ACC112 (cell line): ENCODE measurements at regions not wholly inside any gene's neighbourhood (a gene's known extent, or its start where the extent isn't known, plus 50 kb on each side); places are given as distances from the start of the nearest gene placed in this dataset.

Experiments used
- H2AFZ ChIP-seq: fragments of 200-600 bp; sonication (generic); one replicate; pipeline ENCODE4 v1.6.0; 2017; ENCODE audit warnings: antibody characterized with exemption, low read length; ENCODE audit not compliant: unreplicated experiment
- H3K27ac ChIP-seq: fragments of 200-600 bp; sonication (generic); 2 replicates; pipeline ENCODE4 v1.5.1; 2014; ENCODE audit warnings: low read depth, mild to moderate bottlenecking, antibody characterized with exemption, low read length, moderate library complexity
- H3K27me3 ChIP-seq: fragments of 200-600 bp; sonication (generic); 2 replicates; pipeline ENCODE4 v1.6.1; 2014; ENCODE audit warnings: mild to moderate bottlenecking, antibody characterized with exemption, low read length, moderate library complexity, mixed read lengths; ENCODE audit not compliant: insufficient read depth
- H3K36me3 ChIP-seq: fragments of 200-600 bp; sonication (generic); 2 replicates; pipeline ENCODE4 v1.6.1; 2016; ENCODE audit warnings: mild to moderate bottlenecking, antibody characterized with exemption, low read length, moderate library complexity, mixed read lengths; ENCODE audit not compliant: insufficient read depth
- H3K4me1 ChIP-seq: fragments of 200-600 bp; sonication (generic); one replicate; pipeline ENCODE4 v1.6.1; 2016; ENCODE audit warnings: low read length, mixed read lengths; ENCODE audit not compliant: insufficient read depth, unreplicated experiment, control insufficient read depth
- H3K4me3 ChIP-seq: fragments of 200-600 bp; sonication (generic); 2 replicates; pipeline ENCODE4 v1.5.1; 2014; ENCODE audit warnings: mild to moderate bottlenecking, low read depth, low read length
- H3K79me2 ChIP-seq: fragments of 200-600 bp; sonication (generic); one replicate; pipeline ENCODE4 v1.6.0; 2016; ENCODE audit warnings: low read length; ENCODE audit not compliant: control insufficient read depth, unreplicated experiment, insufficient read depth

GRCh38 chr15:46222826-46223225, 588.0 kb downstream of the SQOR start:
- no peaks in the 10 kb centered on the region for H3K4me1 ChIP-seq
- H3K79me2 ChIP-seq, result no peaks in the 10 kb centered on the region
- no peaks in the 10 kb centered on the region for H3K36me3 ChIP-seq
- H2AFZ ChIP-seq, result no peak overlapping the region
- no peaks in the 10 kb centered on the region for H3K27me3 ChIP-seq
- no peak overlapping the region for H3K27ac ChIP-seq
- no peak overlapping the region for H3K4me3 ChIP-seq

- Histone ChIP-seq H2AFZ (no peak overlapping the region), H3K27me3 (no peaks in the 10 kb centered on the region), H3K4me3 (no peak overlapping the region), H3K4me1 (no peaks in the 10 kb centered on the region), H3K36me3 (no peaks in the 10 kb centered on the region), H3K79me2 (no peaks in the 10 kb centered on the region), H3K27ac (no peak overlapping the region)
Observed at GRCh38 chr15:46229263-46229662, 594.4 kb downstream of the SQOR start.

GRCh38 chr15:46231786-46232185, 597.0 kb downstream of the SQOR start:
- Histone ChIP-seq H3K4me1 (no peaks in the 10 kb centered on the region), H3K27me3 (no peaks in the 10 kb centered on the region)

GRCh38 chr15:46232471-46232870, 597.6 kb downstream of the SQOR start:
- Histone ChIP-seq H3K4me1 (no peaks in the 10 kb centered on the region), H3K36me3 (no peaks in the 10 kb centered on the region), H3K4me3 (no peak overlapping the region), H2AFZ (no peak overlapping the region), H3K27ac (no peak overlapping the region), H3K79me2 (no peaks in the 10 kb centered on the region), H3K27me3 (no peaks in the 10 kb centered on the region)

More at GRCh38 chr15:46231786-46232185, 597.0 kb downstream of the SQOR start:
- Histone ChIP-seq H3K27ac (no peak overlapping the region), H3K36me3 (no peaks in the 10 kb centered on the region), H3K79me2 (no peaks in the 10 kb centered on the region), H2AFZ (no peak overlapping the region), H3K4me3 (no peak overlapping the region)

GRCh38 chr15:46242935-46243334, 608.1 kb downstream of the SQOR start:
- H3K79me2 ChIP-seq, result no peaks in the 10 kb centered on the region
- no peaks in the 10 kb centered on the region for H3K36me3 ChIP-seq
- H3K27ac ChIP-seq, result no peak overlapping the region
- no peak overlapping the region for H3K4me3 ChIP-seq
- H2AFZ ChIP-seq, result no peak overlapping the region
- no peaks in the 10 kb centered on the region for H3K27me3 ChIP-seq
- no peaks in the 10 kb centered on the region for H3K4me1 ChIP-seq

GRCh38 chr15:46251903-46252302, 617.1 kb downstream of the SQOR start:
- H3K4me1 ChIP-seq, result no peaks in the 10 kb centered on the region
- no peaks in the 10 kb centered on the region for H3K27me3 ChIP-seq
- H3K27ac ChIP-seq, result no peak overlapping the region
- no peaks in the 10 kb centered on the region for H3K79me2 ChIP-seq
- no peak overlapping the region for H3K4me3 ChIP-seq
- H3K36me3 ChIP-seq, result no peaks in the 10 kb centered on the region
- no peak overlapping the region for H2AFZ ChIP-seq

- Histone ChIP-seq H3K4me1 (no peaks in the 10 kb centered on the region), H3K79me2 (no peaks in the 10 kb centered on the region), H3K27me3 (no peaks in the 10 kb centered on the region)
Observed at GRCh38 chr15:46258056-46258455, 623.2 kb downstream of the SQOR start.

GRCh38 chr15:46260937-46261336, 626.1 kb downstream of the SQOR start:
- H3K27me3 ChIP-seq, result no peaks in the 10 kb centered on the region
- H3K4me1 ChIP-seq, result no peaks in the 10 kb centered on the region
- H3K79me2 ChIP-seq, result no peaks in the 10 kb centered on the region
- no peak overlapping the region for H2AFZ ChIP-seq
- H3K27ac ChIP-seq, result no peak overlapping the region
- no peaks in the 10 kb centered on the region for H3K36me3 ChIP-seq
- H3K4me3 ChIP-seq, result no peak overlapping the region

More at GRCh38 chr15:46258056-46258455, 623.2 kb downstream of the SQOR start:
- Histone ChIP-seq H3K4me3 (no peak overlapping the region), H3K27ac (no peak overlapping the region), H3K36me3 (no peaks in the 10 kb centered on the region), H2AFZ (no peak overlapping the region)

- no peaks in the 10 kb centered on the region for H3K79me2 ChIP-seq
- H3K36me3 ChIP-seq, result no peaks in the 10 kb centered on the region
- no peak overlapping the region for H3K27ac ChIP-seq
- no peak overlapping the region for H3K4me3 ChIP-seq
- H3K4me1 ChIP-seq, result no peaks in the 10 kb centered on the region
- H3K27me3 ChIP-seq, result no peaks in the 10 kb centered on the region
- no peak overlapping the region for H2AFZ ChIP-seq
Observed at GRCh38 chr15:46265664-46266347, 631.0 kb downstream of the SQOR start.

GRCh38 chr15:46266661-46267060, 631.8 kb downstream of the SQOR start:
- no peak overlapping the region for H3K4me3 ChIP-seq
- no peaks in the 10 kb centered on the region for H3K79me2 ChIP-seq
- no peak overlapping the region for H2AFZ ChIP-seq
- H3K27ac ChIP-seq, result no peak overlapping the region
- no peaks in the 10 kb centered on the region for H3K4me1 ChIP-seq
- H3K36me3 ChIP-seq, result no peaks in the 10 kb centered on the region
- H3K27me3 ChIP-seq, result no peaks in the 10 kb centered on the region

- Histone ChIP-seq H3K4me3 (no peak overlapping the region), H3K27me3 (no peaks in the 10 kb centered on the region), H3K4me1 (no peaks in the 10 kb centered on the region), H3K79me2 (no peaks in the 10 kb centered on the region), H3K36me3 (no peaks in the 10 kb centered on the region), H3K27ac (no peak overlapping the region), H2AFZ (no peak overlapping the region)
Observed at GRCh38 chr15:46270481-46271147, 635.8 kb downstream of the SQOR start.
